GM12891 (cell line): ENCODE measurements at regions not wholly inside any gene's neighbourhood (a gene's known extent, or its start where the extent isn't known, plus 50 kb on each side); places are given as distances from the start of the nearest gene placed in this dataset.

ENCODE experiments used
- PAX5 ChIP-seq: IDR thresholded peaks from 2 replicates; pipeline ENCODE4 v1.6.1; 2011; ENCODE audit warnings: low read length, moderate library complexity, mild to moderate bottlenecking; ENCODE audit not compliant: insufficient read depth, severe bottlenecking
- POLR2A ChIP-seq: IDR thresholded peaks from 2 replicates; pipeline ENCODE4 v1.6.1; 2011; ENCODE audit warnings: low read depth, low read length, control low read depth
- POLR2AphosphoS5 ChIP-seq: IDR thresholded peaks from 2 replicates; pipeline ENCODE4 v1.6.1; 2011; ENCODE audit warnings: low read depth, low read length, control low read depth
- TAF1 ChIP-seq: IDR thresholded peaks from 2 replicates; pipeline ENCODE4 v1.6.1; 2011; ENCODE audit warnings: low read depth, low read length, control low read depth

GRCh38 chr4:175048906-175049305 is 130.7 kb downstream of the ADAM29 start:
- TF ChIP-seq POLR2AphosphoS5 (no peak), POLR2A (no peak), TAF1 (no peak), PAX5 (no peak)
